Esophagus squamous epithelium (tissue), 5 donors: ENCODE measurements at regions not wholly inside any gene's neighbourhood (a gene's known extent, or its start where the extent isn't known, plus 50 kb on each side); places are given as distances from the start of the nearest gene placed in this dataset.
"Not testable (repeated sequence)": the region's sequence is repeated elsewhere in the genome, so short reads cannot be mapped to it uniquely, and the experiment has no call there.

ENCODE experiments used
- DNase-seq: peaks from one replicate; lab custom pipeline; 2025; lab: John Stamatoyannopoulos, UW
- H3K27ac ChIP-seq, 4 donors: fragments of 200-600 bp; sonication (generic); one replicate each; pipeline ENCODE4 v1.5.1; 2016 to 2019; ENCODE audit warnings: mild to moderate bottlenecking in 1 of 4
- H3K27me3 ChIP-seq, 4 donors: fragments of 200-600 bp; sonication (generic); 1 replicate in 3 of 4; 2 replicates in 1 of 4; pipeline versions ENCODE4 v1.5.1 to v1.6.0; 2017 to 2021; ENCODE audit warnings: antibody characterized with exemption in 1 of 4
- H3K36me3 ChIP-seq, 3 donors: fragments of 200-600 bp; sonication (generic); one replicate each; pipeline ENCODE4 v1.5.1; 2016 to 2019
- H3K4me1 ChIP-seq, 3 donors: fragments of 200-600 bp; sonication (generic); one replicate each; pipeline ENCODE4 v1.5.1; 2017 to 2019
- H3K4me3 ChIP-seq, 4 donors: fragments of 200-600 bp; sonication (generic); 1 replicate in 3 of 4; 2 replicates in 1 of 4; pipeline ENCODE4 v1.5.1; 2016 to 2019; ENCODE audit warnings: mild to moderate bottlenecking in 2 of 4, moderate library complexity in 1 of 4
- H3K9me3 ChIP-seq, 3 donors: fragments of 200-600 bp; sonication (generic); one replicate each; pipeline ENCODE4 v1.5.1; 2016 to 2019
- POLR2A ChIP-seq, 4 donors: fragments of 450-650 bp; IDR thresholded peaks; one replicate each; pipeline ENCODE4 v1.6.1; 2017; ENCODE audit warnings: antibody characterized with exemption in 4 of 4, mild to moderate bottlenecking in 4 of 4, moderate library complexity in 3 of 4
- WGBS, 2 donors: methylation state at CpG; one replicate each; pipeline ENCODE4 v1.1.5; 2018; 5-methylcytosine and 5-hydroxymethylcytosine counted together
- intact Hi-C: fragments of 100-400 bp; cut with DNase I; formaldehyde crosslinking; loops from one replicate; pipeline ENCODE4 v1.15.0; 2022
- TF ChIP-seq, protein P1 (sequence below), 6 experiments: fragments of 450-650 bp in 4 of 6; fragments of 200-600 bp in 2 of 6; sonication (generic) in 2 of 6; IDR thresholded peaks; one replicate each; pipeline ENCODE4 v1.5.1; 2016 to 2019; ENCODE audit warnings: antibody characterized with exemption in 6 of 6, mild to moderate bottlenecking in 4 of 6, moderate library complexity in 4 of 6
- donor health status: DM: yes; HTN: yes; CAD: no.

- DNase-seq, result no peak
- H3K9me3 ChIP-seq, result no peaks in the 10 kb centered on the region
- no peaks in the 10 kb centered on the region for H3K4me1 ChIP-seq
- no peaks in the 10 kb centered on the region for H3K36me3 ChIP-seq
- TF ChIP-seq, protein P1, sequence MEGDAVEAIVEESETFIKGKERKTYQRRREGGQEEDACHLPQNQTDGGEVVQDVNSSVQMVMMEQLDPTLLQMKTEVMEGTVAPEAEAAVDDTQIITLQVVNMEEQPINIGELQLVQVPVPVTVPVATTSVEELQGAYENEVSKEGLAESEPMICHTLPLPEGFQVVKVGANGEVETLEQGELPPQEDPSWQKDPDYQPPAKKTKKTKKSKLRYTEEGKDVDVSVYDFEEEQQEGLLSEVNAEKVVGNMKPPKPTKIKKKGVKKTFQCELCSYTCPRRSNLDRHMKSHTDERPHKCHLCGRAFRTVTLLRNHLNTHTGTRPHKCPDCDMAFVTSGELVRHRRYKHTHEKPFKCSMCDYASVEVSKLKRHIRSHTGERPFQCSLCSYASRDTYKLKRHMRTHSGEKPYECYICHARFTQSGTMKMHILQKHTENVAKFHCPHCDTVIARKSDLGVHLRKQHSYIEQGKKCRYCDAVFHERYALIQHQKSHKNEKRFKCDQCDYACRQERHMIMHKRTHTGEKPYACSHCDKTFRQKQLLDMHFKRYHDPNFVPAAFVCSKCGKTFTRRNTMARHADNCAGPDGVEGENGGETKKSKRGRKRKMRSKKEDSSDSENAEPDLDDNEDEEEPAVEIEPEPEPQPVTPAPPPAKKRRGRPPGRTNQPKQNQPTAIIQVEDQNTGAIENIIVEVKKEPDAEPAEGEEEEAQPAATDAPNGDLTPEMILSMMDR (IDR thresholded peaks at IDR 0.05), result no peak
- TF ChIP-seq POLR2A (IDR thresholded peaks at IDR 0.05), result no peak
- intact Hi-C loops, result no loop called here
- no peak overlapping the region for H3K27ac ChIP-seq
- no peak overlapping the region for H3K4me3 ChIP-seq
- H3K27me3 ChIP-seq, result peaks cover 0 to 5% (median 0%) of the 10 kb centered on the region in 4 donors
- WGBS, 2 donors, result 44 to 53% methylated on average over 15 to 16 of the region's 16 CpGs
Measured at GRCh38 chrX:1140236-1140681, 72.2 kb downstream of the CRLF2 start.

- Histone ChIP-seq H3K4me1 (no peaks in the 10 kb centered on the region), H3K27ac (no peak overlapping the region), H3K36me3 (no peaks in the 10 kb centered on the region), H3K4me3 (no peak overlapping the region), H3K27me3 (peaks cover 0 to 5% (median 0%) of the 10 kb centered on the region in 4 donors), H3K9me3 (no peaks in the 10 kb centered on the region)
- DNase-seq, result no peak
- intact Hi-C loops, result no loop called here
- TF ChIP-seq, protein P1 (IDR thresholded peaks at IDR 0.05), result no peak
- no peak for TF ChIP-seq POLR2A (IDR thresholded peaks at IDR 0.05)
- WGBS, 2 donors, result 80 to 83% methylated on average over 6 to 10 of the region's 10 CpGs
Measured at GRCh38 chrX:1139185-1139500, 73.3 kb downstream of the CRLF2 start.

DNA sequence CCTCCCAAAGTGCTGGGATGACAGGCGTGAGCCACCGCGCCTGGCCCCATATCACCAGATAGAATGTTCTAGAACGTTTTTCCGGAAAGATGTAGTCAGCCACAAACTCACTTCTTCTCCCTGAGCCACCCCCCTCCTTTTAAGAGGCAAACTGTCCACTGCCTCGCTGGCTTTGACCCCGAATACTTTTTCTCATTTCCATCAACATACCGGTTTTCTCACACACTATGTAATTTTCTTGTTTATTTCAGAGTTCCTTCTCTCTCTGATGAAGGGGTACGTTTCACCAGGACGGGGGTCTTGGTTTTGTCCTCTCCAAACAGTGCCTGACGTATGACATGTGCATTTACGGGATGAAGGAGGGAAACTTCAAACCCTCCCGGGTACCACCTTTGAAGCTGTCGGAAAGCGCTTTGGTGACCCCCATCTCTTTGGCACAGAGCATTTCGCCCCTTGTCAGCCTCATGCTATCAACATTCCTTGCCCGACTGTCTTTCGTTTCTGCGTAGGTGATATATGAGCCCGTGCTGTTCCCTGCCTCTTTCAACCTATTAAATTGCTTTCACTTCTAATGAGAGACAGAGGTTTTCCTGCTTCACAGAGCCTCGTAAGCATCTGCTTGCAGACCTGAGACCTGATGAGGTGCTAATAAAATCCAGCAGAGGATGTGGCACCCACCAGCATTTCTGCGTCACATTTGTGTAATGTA lies 73.8 kb downstream of the CRLF2 start:
- whole genome bisulfite sequencing, 2 donors, result 68 to 74% methylated on average over 21 to 22 of the region's 22 CpGs
- Histone ChIP-seq H3K27me3 (peaks cover 0 to 5% (median 0%) of the 10 kb centered on the region in 4 donors), H3K36me3 (no peaks in the 10 kb centered on the region), H3K4me1 (no peaks in the 10 kb centered on the region), H3K27ac (no peak overlapping the region), H3K4me3 (no peak overlapping the region), H3K9me3 (no peaks in the 10 kb centered on the region)
- intact Hi-C loops, result no loop called here
- no peak for TF ChIP-seq POLR2A (IDR thresholded peaks at IDR 0.05)
- TF ChIP-seq, protein P1 (IDR thresholded peaks at IDR 0.05), result no peak
- no peak for DNase-seq

GRCh38 chrX:1137531-1137930 lies 74.9 kb downstream of the CRLF2 start:
- TF ChIP-seq, protein P1 (IDR thresholded peaks at IDR 0.05), result no peak
- TF ChIP-seq POLR2A (IDR thresholded peaks at IDR 0.05), result no peak
- Histone ChIP-seq H3K4me3 (no peak overlapping the region), H3K9me3 (no peaks in the 10 kb centered on the region), H3K36me3 (no peaks in the 10 kb centered on the region), H3K4me1 (no peaks in the 10 kb centered on the region), H3K27me3 (peaks cover 0 to 5% (median 0%) of the 10 kb centered on the region in 4 donors), H3K27ac (no peak overlapping the region)
- intact Hi-C loops, result no loop called here
- 77% methylated on average over 10 of the region's 10 CpGs for WGBS, 2 donors
- no peak for DNase-seq

GRCh38 chrX:1136582-1136981 lies 75.9 kb downstream of the CRLF2 start:
- H3K4me3 ChIP-seq, H3K27me3 ChIP-seq, H3K27ac ChIP-seq, H3K9me3 ChIP-seq, DNase-seq, H3K4me1 ChIP-seq, H3K36me3 ChIP-seq, intact Hi-C loops: not testable (repeated sequence)
- 88 to 94% methylated on average over 6 to 8 of the region's 8 CpGs for WGBS, 2 donors
